ENCODE measurements at regions not wholly inside any gene's neighbourhood (a gene's known extent, or its start where the extent isn't known, plus 50 kb on each side); places are given as distances from the start of the nearest gene placed in this dataset.

- TF ChIP-seq ELF4 (IDR thresholded peaks at IDR 0.05) (no peak), FOXM1 (IDR thresholded peaks at IDR 0.05; ENCODE audit: borderline replicate concordance) (no peak), ARNT (IDR thresholded peaks at IDR 0.05) (no peak), SP1 (IDR thresholded peaks at IDR 0.05) (no peak), SUZ12 (IDR thresholded peaks at IDR 0.05) (no peak), PKNOX1 (IDR thresholded peaks at IDR 0.05) (no peak), LEF1 (IDR thresholded peaks at IDR 0.05; ENCODE audit: borderline replicate concordance) (no peak), HDGF (IDR thresholded peaks at IDR 0.05; ENCODE audit: borderline replicate concordance) (no peak), BHLHE40 (IDR thresholded peaks at IDR 0.05; ENCODE audit: borderline replicate concordance) (no peak)
Observed at GRCh38 chr12:105504286-105504685, 173.8 kb downstream of the C12orf75 start.
